Loucy (cell line): ENCODE measurements at regions not wholly inside any gene's neighbourhood (a gene's known extent, or its start where the extent isn't known, plus 50 kb on each side); places are given as distances from the start of the nearest gene placed in this dataset.

Experiments used
- H2AFZ ChIP-seq: fragments of 200-600 bp; sonication (generic); 2 replicates; pipeline ENCODE4 v1.6.0; 2016; ENCODE audit warnings: antibody characterized with exemption, mild to moderate bottlenecking, low read length, moderate library complexity
- H3F3A ChIP-seq: fragments of 200-600 bp; 2 replicates; pipeline ENCODE4 v1.6.0; 2016; ENCODE audit warnings: antibody characterized with exemption, low read depth, mild to moderate bottlenecking
- H3K27me3 ChIP-seq: fragments of 200-600 bp; sonication (generic); 2 replicates; pipeline ENCODE4 v1.6.1; 2014; ENCODE audit warnings: low read length, mild to moderate bottlenecking; ENCODE audit not compliant: insufficient read depth, poor library complexity, severe bottlenecking
- H3K36me3 ChIP-seq: fragments of 200-600 bp; sonication (generic); 2 replicates; pipeline ENCODE4 v1.6.1; 2016; ENCODE audit warnings: low read length; ENCODE audit not compliant: insufficient read depth
- H3K4me1 ChIP-seq: fragments of 200-600 bp; sonication (generic); 2 replicates; pipeline ENCODE4 v1.5.1; 2014; ENCODE audit warnings: low read length, mild to moderate bottlenecking; ENCODE audit not compliant: insufficient read depth, poor library complexity, severe bottlenecking
- H3K4me2 ChIP-seq: fragments of 200-600 bp; sonication (generic); 2 replicates; pipeline ENCODE4 v1.6.0; 2014; ENCODE audit warnings: antibody characterized with exemption, low read length, low read depth, mild to moderate bottlenecking; ENCODE audit not compliant: poor library complexity, severe bottlenecking
- H3K4me3 ChIP-seq: fragments of 200-600 bp; sonication (generic); 2 replicates; pipeline ENCODE4 v1.5.1; 2014; ENCODE audit warnings: low read length, mild to moderate bottlenecking, mixed read lengths; ENCODE audit not compliant: poor library complexity, severe bottlenecking
- H3K79me2 ChIP-seq: fragments of 200-600 bp; sonication (generic); 2 replicates; pipeline ENCODE4 v1.6.1; 2014; ENCODE audit warnings: low read length; ENCODE audit not compliant: insufficient read depth
- H3K9ac ChIP-seq: fragments of 200-600 bp; sonication (generic); 2 replicates; pipeline ENCODE4 v1.6.0; 2014; ENCODE audit warnings: mild to moderate bottlenecking, low read depth, low read length, moderate library complexity; ENCODE audit not compliant: poor library complexity, severe bottlenecking
- H3K9me2 ChIP-seq: fragments of 200-600 bp; sonication (generic); replicated peaks from 2 replicates; pipeline ENCODE4 v1.6.1; 2016; ENCODE audit warnings: low read depth, low read length, mixed read lengths
- H3K9me3 ChIP-seq: fragments of 200-600 bp; sonication (generic); 2 replicates; pipeline ENCODE4 v1.6.1; 2014; ENCODE audit warnings: mild to moderate bottlenecking, antibody characterized with exemption, low read length, low read depth; ENCODE audit not compliant: insufficient read depth
- H4K20me1 ChIP-seq: fragments of 200-600 bp; sonication (generic); 2 replicates; pipeline ENCODE4 v1.6.0; 2014; ENCODE audit warnings: antibody characterized with exemption, low read length, mild to moderate bottlenecking; ENCODE audit not compliant: insufficient read depth, poor library complexity, severe bottlenecking
- EZH2phosphoT487 ChIP-seq: fragments of 200-600 bp; IDR thresholded peaks from 2 replicates; pipeline ENCODE4 v1.6.1; 2018; ENCODE audit warnings: antibody characterized with exemption, mild to moderate bottlenecking, moderate library complexity, borderline replicate concordance
- TF ChIP-seq, protein P1 (sequence below): fragments of 200-600 bp; sonication (generic); conservative IDR thresholded peaks from 2 replicates; pipeline ENCODE4 v1.5.1; 2014; ENCODE audit warnings: mild to moderate bottlenecking, antibody characterized with exemption, low read length

- Histone ChIP-seq H2AFZ (no peak overlapping the region), H3K4me2 (no peak overlapping the region), H3F3A (no peaks in the 10 kb centered on the region), H4K20me1 (no peaks in the 10 kb centered on the region), H3K4me3 (no peak overlapping the region), H3K9ac (no peak overlapping the region), H3K9me2 (no peaks in the 10 kb centered on the region), H3K4me1 (no peaks in the 10 kb centered on the region), H3K79me2 (no peaks in the 10 kb centered on the region), H3K9me3 (peaks cover 3% of the 10 kb centered on the region; the same call in 1 of the 2 replicates), H3K27me3 (no peaks in the 10 kb centered on the region), H3K36me3 (no peaks in the 10 kb centered on the region)
- TF ChIP-seq, protein P1, sequence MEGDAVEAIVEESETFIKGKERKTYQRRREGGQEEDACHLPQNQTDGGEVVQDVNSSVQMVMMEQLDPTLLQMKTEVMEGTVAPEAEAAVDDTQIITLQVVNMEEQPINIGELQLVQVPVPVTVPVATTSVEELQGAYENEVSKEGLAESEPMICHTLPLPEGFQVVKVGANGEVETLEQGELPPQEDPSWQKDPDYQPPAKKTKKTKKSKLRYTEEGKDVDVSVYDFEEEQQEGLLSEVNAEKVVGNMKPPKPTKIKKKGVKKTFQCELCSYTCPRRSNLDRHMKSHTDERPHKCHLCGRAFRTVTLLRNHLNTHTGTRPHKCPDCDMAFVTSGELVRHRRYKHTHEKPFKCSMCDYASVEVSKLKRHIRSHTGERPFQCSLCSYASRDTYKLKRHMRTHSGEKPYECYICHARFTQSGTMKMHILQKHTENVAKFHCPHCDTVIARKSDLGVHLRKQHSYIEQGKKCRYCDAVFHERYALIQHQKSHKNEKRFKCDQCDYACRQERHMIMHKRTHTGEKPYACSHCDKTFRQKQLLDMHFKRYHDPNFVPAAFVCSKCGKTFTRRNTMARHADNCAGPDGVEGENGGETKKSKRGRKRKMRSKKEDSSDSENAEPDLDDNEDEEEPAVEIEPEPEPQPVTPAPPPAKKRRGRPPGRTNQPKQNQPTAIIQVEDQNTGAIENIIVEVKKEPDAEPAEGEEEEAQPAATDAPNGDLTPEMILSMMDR: no peak
- TF ChIP-seq EZH2phosphoT487: no peak
Observed at GRCh38 chr10:131621784-131622624, 278.8 kb upstream of the PPP2R2D start.

DNA sequence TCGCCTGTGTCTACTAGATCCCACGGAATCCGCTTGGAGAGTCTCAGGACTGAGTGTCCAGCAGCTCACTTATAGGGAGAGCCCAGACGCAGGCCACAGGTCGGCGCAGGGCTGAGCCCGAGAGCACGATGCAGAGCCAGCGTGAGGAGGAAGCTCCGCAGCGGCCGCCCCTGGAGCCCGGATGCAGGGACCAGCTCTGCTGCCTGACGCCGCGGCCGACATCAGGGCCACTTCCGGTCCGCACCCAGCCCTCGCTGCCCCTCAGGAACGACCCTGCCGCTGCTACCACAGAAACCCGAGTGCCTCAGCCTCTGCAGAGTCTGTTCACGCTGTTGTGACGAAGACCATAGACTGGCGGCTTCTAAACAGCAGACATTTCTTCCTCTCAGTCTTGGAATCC is 275.8 kb upstream of the PPP2R2D start:
- H3K9me3 ChIP-seq: peaks cover 8% of the 10 kb centered on the region; the same call in 1 of the 2 replicates
- H3F3A ChIP-seq: no peaks in the 10 kb centered on the region
- H3K79me2 ChIP-seq: no peaks in the 10 kb centered on the region
- no peak overlapping the region for H3K4me3 ChIP-seq
- TF ChIP-seq EZH2phosphoT487: no peak
- TF ChIP-seq, protein P1: no peak
- no peaks in the 10 kb centered on the region for H3K9me2 ChIP-seq
- H3K27me3 ChIP-seq: no peaks in the 10 kb centered on the region
- no peaks in the 10 kb centered on the region for H4K20me1 ChIP-seq
- H3K4me1 ChIP-seq: no peaks in the 10 kb centered on the region
- H3K36me3 ChIP-seq: no peaks in the 10 kb centered on the region
- H3K9ac ChIP-seq: no peak overlapping the region
- H3K4me2 ChIP-seq: no peak overlapping the region
- no peak overlapping the region for H2AFZ ChIP-seq

DNA sequence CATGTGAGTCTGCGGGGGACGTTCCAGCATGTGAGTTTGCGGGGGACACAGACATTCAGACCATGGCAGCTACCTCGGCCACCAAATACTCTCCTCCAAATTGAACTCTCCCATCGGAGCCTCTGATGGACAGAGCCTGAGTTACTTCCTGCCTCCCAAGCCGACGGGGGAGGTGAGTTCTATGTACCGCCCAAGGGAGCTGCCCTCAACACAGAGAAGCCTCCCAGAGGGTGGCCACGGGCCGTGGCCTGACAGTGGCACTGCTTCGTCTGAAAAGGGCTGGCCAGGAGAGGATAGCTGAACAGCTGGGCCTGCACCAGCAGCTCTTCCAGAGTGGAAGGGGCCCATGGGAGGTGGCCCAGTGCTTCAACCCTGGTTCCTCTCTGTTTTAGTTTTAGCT is 274.5 kb upstream of the PPP2R2D start:
- Histone ChIP-seq H3K27me3 (no peaks in the 10 kb centered on the region), H3K36me3 (no peaks in the 10 kb centered on the region), H2AFZ (no peak overlapping the region), H3F3A (no peaks in the 10 kb centered on the region), H3K4me3 (no peak overlapping the region), H4K20me1 (no peaks in the 10 kb centered on the region), H3K9me3 (peaks cover 8% of the 10 kb centered on the region; the same call in 1 of the 2 replicates), H3K4me2 (no peak overlapping the region), H3K9me2 (no peaks in the 10 kb centered on the region), H3K9ac (no peak overlapping the region), H3K79me2 (no peaks in the 10 kb centered on the region), H3K4me1 (no peaks in the 10 kb centered on the region)
- TF ChIP-seq EZH2phosphoT487: no peak
